GM19467 (cell line): ENCODE measurements at regions not wholly inside any gene's neighbourhood (a gene's known extent, or its start where the extent isn't known, plus 50 kb on each side); places are given as distances from the start of the nearest gene placed in this dataset.

ENCODE experiments used
- ATAC-seq: cut with Tn5 transposase; IDR thresholded peaks from one replicate; pipeline ENCODE4 v1.9.1; 2021; ENCODE audit warnings: mild to moderate bottlenecking, moderate library complexity; ENCODE audit not compliant: unreplicated experiment

- no peak for ATAC-seq
Observed at GRCh38 chr12:96132819-96133218, 61.4 kb upstream of the ELK3 start.

- no peak for ATAC-seq
Observed at GRCh38 chr12:96134200-96134599, 60.0 kb upstream of the ELK3 start.

GRCh38 chr12:96136161-96136560, 58.0 kb upstream of the ELK3 start:
- ATAC-seq, result no peak

- no peak for ATAC-seq
Observed at GRCh38 chr12:96136725-96137378, 57.3 kb upstream of the ELK3 start.

- no peak for ATAC-seq
Observed at GRCh38 chr12:96140174-96140573, 54.0 kb upstream of the ELK3 start.

- no peak for ATAC-seq
Observed at GRCh38 chr12:96141216-96141912, 52.8 kb upstream of the ELK3 start.

- no peak for ATAC-seq
Observed at GRCh38 chr12:96143392-96143791, 50.8 kb upstream of the ELK3 start.

GRCh38 chr12:96143827-96144565, 50.2 kb upstream of the ELK3 start:
- no peak for ATAC-seq
